B cell (primary cell): ENCODE measurements at regions not wholly inside any gene's neighbourhood (a gene's known extent, or its start where the extent isn't known, plus 50 kb on each side); places are given as distances from the start of the nearest gene placed in this dataset.

Experiments used
- ATAC-seq: fragments of 200-7000 bp; cut with Tn5 transposase; one replicate; pipeline ENCODE4 v1.10.0; 2021; ENCODE audit warnings: low read depth, mild to moderate bottlenecking, moderate number of reproducible peaks, moderate library complexity
- CTCF ChIA-PET: fragments of 350-600 bp; sonication (Branson Sonifier 250); formaldehyde crosslinking; loops from one replicate; lab custom pipeline; 2021; ENCODE audit warnings: antibody characterized with exemption, inconsistent platforms; lab: Charles Lee
- POLR2A ChIA-PET: fragments of 350-600 bp; sonication (Branson Sonifier 250); formaldehyde crosslinking; loops from one replicate; lab custom pipeline; 2021; ENCODE audit warnings: antibody characterized with exemption; lab: Charles Lee
- DNase-seq: peaks from one replicate; pipeline ENCODE4 v3.0.0; 2013
- H2AFZ ChIP-seq: 2 replicates; pipeline ENCODE4 v1.6.1; 2012; ENCODE audit warnings: mild to moderate bottlenecking, low read depth, low read length; ENCODE audit not compliant: insufficient read depth, poor library complexity, severe bottlenecking
- H3K27ac ChIP-seq, 2 donors: 1 replicate in 1 of 2; 2 replicates in 1 of 2; pipeline ENCODE4 v1.5.1; 2012 to 2013; ENCODE audit warnings: low read length in 2 of 2, mild to moderate bottlenecking in 2 of 2, moderate library complexity in 1 of 2
- H3K27me3 ChIP-seq, 4 experiments: fragments of 200-600 bp in 1 of 4; sonication (generic) in 1 of 4; replicated peaks in 1 of 4; 1 replicate in 2 of 4; 2 replicates in 2 of 4; pipeline versions ENCODE4 v1.6.1 to v1.7.0; 2013 to 2016; ENCODE audit warnings: low read length in 3 of 4, mild to moderate bottlenecking in 2 of 4, mixed read lengths in 1 of 4, moderate library complexity in 1 of 4; ENCODE audit not compliant: insufficient read depth in 4 of 4, control insufficient read depth in 3 of 4; ENCODE audit errors: control extremely low read depth in 1 of 4
- H3K36me3 ChIP-seq, 2 experiments: replicated peaks in 1 of 2; 1 replicate in 1 of 2; 2 replicates in 1 of 2; pipeline versions ENCODE4 v1.6.1 to v1.7.1; 2013; ENCODE audit warnings: low read length in 1 of 2; ENCODE audit not compliant: insufficient read depth in 2 of 2, control insufficient read depth in 1 of 2; ENCODE audit errors: control extremely low read depth in 1 of 2, extremely low read depth in 1 of 2
- H3K4me1 ChIP-seq, 2 donors: fragments of 200-600 bp in 1 of 2; sonication (generic) in 1 of 2; 1 replicate in 1 of 2; 2 replicates in 1 of 2; pipeline versions ENCODE4 v1.5.1 to v1.6.1; 2013 to 2017; ENCODE audit warnings: low read length in 2 of 2; ENCODE audit not compliant: control insufficient read depth in 2 of 2, insufficient read depth in 2 of 2
- H3K4me2 ChIP-seq: replicated peaks from 2 replicates; pipeline ENCODE3; 2012; ENCODE audit warnings: mild to moderate bottlenecking, low read depth, low read length; ENCODE audit not compliant: poor library complexity, severe bottlenecking
- H3K4me3 ChIP-seq, 5 experiments: fragments of 200-600 bp in 1 of 5; sonication (generic) in 1 of 5; 1 replicate in 3 of 5; 2 replicates in 2 of 5; pipeline versions ENCODE4 v1.5.1 to v1.7.0; 2011 to 2016; ENCODE audit warnings: low read length in 4 of 5, mild to moderate bottlenecking in 4 of 5, low read depth in 2 of 5, control low read depth in 1 of 5, moderate library complexity in 1 of 5; ENCODE audit not compliant: insufficient read depth in 1 of 5; ENCODE audit errors: control extremely low read depth in 1 of 5, extremely low read depth in 1 of 5
- H3K79me2 ChIP-seq: fragments of 200-600 bp; sonication (generic); one replicate; pipeline ENCODE4 v1.6.0; 2016; ENCODE audit warnings: low read length; ENCODE audit not compliant: control insufficient read depth, insufficient read depth
- H3K9ac ChIP-seq: fragments of 200-600 bp; sonication (generic); 2 replicates; pipeline ENCODE4 v1.6.1; 2017; ENCODE audit warnings: mild to moderate bottlenecking, low read length, moderate library complexity
- H3K9me3 ChIP-seq, 3 donors: one replicate each; pipeline versions ENCODE4 v1.6.1 to v1.7.1; 2013; ENCODE audit warnings: low read length in 2 of 3; ENCODE audit not compliant: control insufficient read depth in 2 of 3, insufficient read depth in 1 of 3; ENCODE audit errors: control extremely low read depth in 1 of 3
- H4K20me1 ChIP-seq: 2 replicates; pipeline ENCODE4 v1.6.0; 2012; ENCODE audit warnings: mild to moderate bottlenecking, low read length; ENCODE audit not compliant: insufficient read depth, control insufficient read depth, poor library complexity, severe bottlenecking
- H3K27ac Mint-ChIP-seq: one replicate; pipeline ENCODE4 v1.8.0; 2021; ENCODE audit warnings: mixed read lengths
- H3K27me3 Mint-ChIP-seq: one replicate; pipeline ENCODE4 v1.8.0; 2021; ENCODE audit warnings: mixed read lengths
- H3K4me1 Mint-ChIP-seq: one replicate; pipeline ENCODE4 v1.8.0; 2021; ENCODE audit warnings: mixed read lengths
- H3K4me3 Mint-ChIP-seq: one replicate; pipeline ENCODE4 v1.8.0; 2021; ENCODE audit warnings: mixed read lengths
- H3K9me3 Mint-ChIP-seq: one replicate; pipeline ENCODE4 v1.8.0; 2022; ENCODE audit warnings: mixed read lengths; ENCODE audit not compliant: insufficient read depth
- EZH2 ChIP-seq: IDR thresholded peaks from 2 replicates; pipeline ENCODE4 v1.6.1; 2012; ENCODE audit warnings: borderline replicate concordance, low read depth, mild to moderate bottlenecking, moderate library complexity, low read length; ENCODE audit not compliant: insufficient read depth, poor library complexity, severe bottlenecking
- WGBS: methylation state at CpG from one replicate; pipeline ENCODE4 v1.1.5; 2013; ENCODE audit warnings: missing lambda C conversion rate; ENCODE audit not compliant: insufficient coverage; 5-methylcytosine and 5-hydroxymethylcytosine counted together
- intact Hi-C: fragments of 100-400 bp; cut with micrococcal nuclease; formaldehyde crosslinking; loops from one replicate; pipeline ENCODE4 v1.10.0; 2022
- TF ChIP-seq, protein P1 (sequence below): fragments of 200-600 bp; IDR thresholded peaks from one replicate; pipeline ENCODE4 v1.8.0; 2022; ENCODE audit warnings: antibody characterized with exemption, mild to moderate bottlenecking

GRCh38 chr13:31057403-31058033 is 104.2 kb downstream of the HSPH1 start:
- Mint-ChIP-seq H3K27me3 (peaks cover 13% of the 10 kb centered on the region), H3K9me3 (no peaks in the 10 kb centered on the region), H3K27ac (no peak overlapping the region), H3K4me1 (no peaks in the 10 kb centered on the region), H3K4me3 (no peak overlapping the region)
- ATAC-seq (no peak), DNase-seq (no peak)
- H3K27ac ChIP-seq: no peak overlapping the region
- no peak overlapping the region for H2AFZ ChIP-seq
- 96% methylated on average over 7 of the region's 9 CpGs for WGBS
- TF ChIP-seq EZH2: no peak
- TF ChIP-seq, protein P1, sequence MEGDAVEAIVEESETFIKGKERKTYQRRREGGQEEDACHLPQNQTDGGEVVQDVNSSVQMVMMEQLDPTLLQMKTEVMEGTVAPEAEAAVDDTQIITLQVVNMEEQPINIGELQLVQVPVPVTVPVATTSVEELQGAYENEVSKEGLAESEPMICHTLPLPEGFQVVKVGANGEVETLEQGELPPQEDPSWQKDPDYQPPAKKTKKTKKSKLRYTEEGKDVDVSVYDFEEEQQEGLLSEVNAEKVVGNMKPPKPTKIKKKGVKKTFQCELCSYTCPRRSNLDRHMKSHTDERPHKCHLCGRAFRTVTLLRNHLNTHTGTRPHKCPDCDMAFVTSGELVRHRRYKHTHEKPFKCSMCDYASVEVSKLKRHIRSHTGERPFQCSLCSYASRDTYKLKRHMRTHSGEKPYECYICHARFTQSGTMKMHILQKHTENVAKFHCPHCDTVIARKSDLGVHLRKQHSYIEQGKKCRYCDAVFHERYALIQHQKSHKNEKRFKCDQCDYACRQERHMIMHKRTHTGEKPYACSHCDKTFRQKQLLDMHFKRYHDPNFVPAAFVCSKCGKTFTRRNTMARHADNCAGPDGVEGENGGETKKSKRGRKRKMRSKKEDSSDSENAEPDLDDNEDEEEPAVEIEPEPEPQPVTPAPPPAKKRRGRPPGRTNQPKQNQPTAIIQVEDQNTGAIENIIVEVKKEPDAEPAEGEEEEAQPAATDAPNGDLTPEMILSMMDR: no peak
- POLR2A ChIA-PET: no interaction called here
- no peaks in the 10 kb centered on the region for H4K20me1 ChIP-seq
- CTCF ChIA-PET: no interaction called here
- intact Hi-C loops: no loop called here
- peaks cover 0 to 2% (median 0%) of the 10 kb centered on the region in 4 experiments for H3K27me3 ChIP-seq
- no peak overlapping the region for H3K9ac ChIP-seq
- no peaks in the 10 kb centered on the region for H3K36me3 ChIP-seq
- no peak overlapping the region for H3K4me2 ChIP-seq
- peaks cover 0 to 8% (median 0%) of the 10 kb centered on the region in 3 donors for H3K9me3 ChIP-seq
- H3K4me3 ChIP-seq: no peak overlapping the region
- no peaks in the 10 kb centered on the region for H3K4me1 ChIP-seq
- no peaks in the 10 kb centered on the region for H3K79me2 ChIP-seq

- intact Hi-C loops: no loop called here
- H3K36me3 ChIP-seq: no peaks in the 10 kb centered on the region
- TF ChIP-seq, protein P1: no peak
- TF ChIP-seq EZH2: no peak
- DNase-seq: no peak
- H3K27ac ChIP-seq: no peak overlapping the region
- 38% methylated on average over 8 of the region's 10 CpGs for WGBS
- no peak for ATAC-seq
- ChIA-PET POLR2A (no interaction called here), CTCF (no interaction called here)
- H3K4me3 ChIP-seq: no peak overlapping the region
- no peak overlapping the region for H3K27ac Mint-ChIP-seq
- no peaks in the 10 kb centered on the region for H3K9me3 Mint-ChIP-seq
- H3K4me1 Mint-ChIP-seq: no peaks in the 10 kb centered on the region
- H4K20me1 ChIP-seq: no peaks in the 10 kb centered on the region
- no peaks in the 10 kb centered on the region for H3K4me1 ChIP-seq
- no peak overlapping the region for H3K4me3 Mint-ChIP-seq
- no peak overlapping the region for H3K9ac ChIP-seq
- no peaks in the 10 kb centered on the region for H3K79me2 ChIP-seq
- H3K4me2 ChIP-seq: no peak overlapping the region
- peaks cover 0 to 2% (median 0%) of the 10 kb centered on the region in 4 experiments for H3K27me3 ChIP-seq
- no peak overlapping the region for H2AFZ ChIP-seq
- H3K9me3 ChIP-seq: peaks cover 0 to 8% (median 0%) of the 10 kb centered on the region in 3 donors
- peaks cover 16% of the 10 kb centered on the region for H3K27me3 Mint-ChIP-seq
These were observed 104.9 kb downstream of the HSPH1 start for GRCh38 chr13:31056644-31057271.
